ENCODE measurements at regions not wholly inside any gene's neighbourhood (a gene's known extent, or its start where the extent isn't known, plus 50 kb on each side); places are given as distances from the start of the nearest gene placed in this dataset.

GRCh38 chr2:176553685-176554100 is 284.5 kb downstream of the MTX2 start:
- Histone ChIP-seq H3K27ac (ENCODE audit: low read depth in 2 of 2, low read length in 2 of 2) (peak overlapping the region; percentile 77 to 88), H3K4me1 (ENCODE audit: control insufficient read depth in 2 of 3, insufficient read depth in 2 of 3, low read depth in 1 of 3, low read length in 3 of 3) (peaks cover 0 to 9% (median 5%) of the 10 kb centered on the region in 3 donors), H3K36me3 (ENCODE audit: control insufficient read depth in 2 of 3, insufficient read depth in 3 of 3, low read length in 3 of 3) (no peaks in the 10 kb centered on the region), H3K9ac (ENCODE audit: low read length in 3 of 3) (peak overlapping the region; percentile 8 to 80 (median 79)), H3K27me3 (ENCODE audit: control insufficient read depth, insufficient read depth, low read length) (no peaks in the 10 kb centered on the region), H3K9me3 (ENCODE audit: control insufficient read depth in 2 of 3, insufficient read depth in 1 of 3, low read length in 3 of 3) (no peaks in the 10 kb centered on the region), H3K4me3 (ENCODE audit: low read length in 3 of 3) (peak overlapping the region; percentile 76 to 85 (median 79))
- intact Hi-C loops (cut with DNase I), result loop anchor here (10.0 kb wide), 1 partner anchor 409 kb away; no protein-coding TSS in a partner anchor
- FAIRE-seq, result no peak
- peak; percentile 82 to 91 (median 86) for DNase-seq
- peak; percentile 40 for TF ChIP-seq CTCF (IDR thresholded peaks at IDR 0.05; ENCODE audit: borderline replicate concordance, extremely low read depth, insufficient read depth)

GRCh38 chr2:176554101-176555048 is 285.1 kb downstream of the MTX2 start:
- no peaks in the 10 kb centered on the region for H3K27me3 ChIP-seq (ENCODE audit: control insufficient read depth, insufficient read depth, low read length)
- H3K27ac ChIP-seq (ENCODE audit: low read depth in 2 of 2, low read length in 2 of 2), result peak overlapping the region; percentile 77 to 88
- peaks cover 0 to 9% (median 5%) of the 10 kb centered on the region in 3 donors for H3K4me1 ChIP-seq (ENCODE audit: control insufficient read depth in 2 of 3, insufficient read depth in 2 of 3, low read depth in 1 of 3, low read length in 3 of 3)
- H3K9ac ChIP-seq (ENCODE audit: low read length in 3 of 3), result peak overlapping the region; percentile 57 to 80 (median 79)
- H3K9me3 ChIP-seq (ENCODE audit: control insufficient read depth in 2 of 3, insufficient read depth in 1 of 3, low read length in 3 of 3), result no peaks in the 10 kb centered on the region
- DNase-seq (peak in 4 of 5 donors; percentile 77 to 91 (median 86)), FAIRE-seq (peak; percentile 93)
- peak; percentile 81 for TF ChIP-seq CTCF (IDR thresholded peaks at IDR 0.05; ENCODE audit: borderline replicate concordance, extremely low read depth, insufficient read depth)
- no peaks in the 10 kb centered on the region for H3K36me3 ChIP-seq (ENCODE audit: control insufficient read depth in 2 of 3, insufficient read depth in 3 of 3, low read length in 3 of 3)
- H3K4me3 ChIP-seq (ENCODE audit: low read length in 3 of 3), result peak overlapping the region; percentile 76 to 85 (median 79)
- intact Hi-C loops (cut with DNase I), result loop anchor here (10.0 kb wide), 1 partner anchor 410 kb away; no protein-coding TSS in a partner anchor

- Histone ChIP-seq H3K27me3 (ENCODE audit: control insufficient read depth, insufficient read depth, low read length) (no peaks in the 10 kb centered on the region), H3K9me3 (ENCODE audit: control insufficient read depth in 2 of 3, insufficient read depth in 1 of 3, low read length in 3 of 3) (no peaks in the 10 kb centered on the region), H3K9ac (ENCODE audit: low read length in 3 of 3) (no peak overlapping the region), H3K27ac (ENCODE audit: low read depth in 2 of 2, low read length in 2 of 2) (no peak overlapping the region), H3K4me3 (ENCODE audit: low read length in 3 of 3) (no peak overlapping the region), H3K4me1 (ENCODE audit: control insufficient read depth in 2 of 3, insufficient read depth in 2 of 3, low read depth in 1 of 3, low read length in 3 of 3) (peaks cover 0 to 9% (median 5%) of the 10 kb centered on the region in 3 donors), H3K36me3 (ENCODE audit: control insufficient read depth in 2 of 3, insufficient read depth in 3 of 3, low read length in 3 of 3) (no peaks in the 10 kb centered on the region)
- intact Hi-C loops (cut with DNase I), result loop anchor here (10.0 kb wide), 1 partner anchor 410 kb away; no protein-coding TSS in a partner anchor
- TF ChIP-seq CTCF (IDR thresholded peaks at IDR 0.05; ENCODE audit: borderline replicate concordance, extremely low read depth, insufficient read depth), result no peak
- no peak for DNase-seq
- FAIRE-seq, result no peak
Observed at GRCh38 chr2:176555112-176555511, 285.9 kb downstream of the MTX2 start.
